GM21528 (cell line): ENCODE measurements at regions not wholly inside any gene's neighbourhood (a gene's known extent, or its start where the extent isn't known, plus 50 kb on each side); places are given as distances from the start of the nearest gene placed in this dataset.

Experiments
- ATAC-seq: cut with Tn5 transposase; IDR thresholded peaks from one replicate; pipeline ENCODE4 v1.9.1; 2021; ENCODE audit warnings: mild to moderate bottlenecking, moderate library complexity; ENCODE audit not compliant: unreplicated experiment, low FRiP score

DNA sequence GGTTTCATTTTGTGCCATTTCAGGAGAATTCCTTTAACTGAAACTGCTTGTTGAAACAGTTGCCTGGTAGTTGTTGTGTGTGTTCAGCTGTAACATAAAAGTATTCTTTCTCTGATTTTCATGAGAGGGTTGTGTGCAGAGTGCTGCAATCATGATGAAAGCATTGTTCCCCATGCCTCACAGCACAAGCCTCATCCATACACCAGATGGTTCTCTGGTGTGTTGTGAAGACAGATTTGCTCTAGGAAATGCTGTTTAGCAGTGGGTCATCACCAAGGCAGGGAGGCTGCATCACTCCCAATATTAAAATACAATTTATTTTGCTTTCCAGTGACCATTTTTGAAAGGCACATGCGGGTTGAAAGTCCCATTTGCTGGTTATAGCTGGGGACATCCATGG, 404.4 kb downstream of the AACS start:
- ATAC-seq, result no peak

DNA sequence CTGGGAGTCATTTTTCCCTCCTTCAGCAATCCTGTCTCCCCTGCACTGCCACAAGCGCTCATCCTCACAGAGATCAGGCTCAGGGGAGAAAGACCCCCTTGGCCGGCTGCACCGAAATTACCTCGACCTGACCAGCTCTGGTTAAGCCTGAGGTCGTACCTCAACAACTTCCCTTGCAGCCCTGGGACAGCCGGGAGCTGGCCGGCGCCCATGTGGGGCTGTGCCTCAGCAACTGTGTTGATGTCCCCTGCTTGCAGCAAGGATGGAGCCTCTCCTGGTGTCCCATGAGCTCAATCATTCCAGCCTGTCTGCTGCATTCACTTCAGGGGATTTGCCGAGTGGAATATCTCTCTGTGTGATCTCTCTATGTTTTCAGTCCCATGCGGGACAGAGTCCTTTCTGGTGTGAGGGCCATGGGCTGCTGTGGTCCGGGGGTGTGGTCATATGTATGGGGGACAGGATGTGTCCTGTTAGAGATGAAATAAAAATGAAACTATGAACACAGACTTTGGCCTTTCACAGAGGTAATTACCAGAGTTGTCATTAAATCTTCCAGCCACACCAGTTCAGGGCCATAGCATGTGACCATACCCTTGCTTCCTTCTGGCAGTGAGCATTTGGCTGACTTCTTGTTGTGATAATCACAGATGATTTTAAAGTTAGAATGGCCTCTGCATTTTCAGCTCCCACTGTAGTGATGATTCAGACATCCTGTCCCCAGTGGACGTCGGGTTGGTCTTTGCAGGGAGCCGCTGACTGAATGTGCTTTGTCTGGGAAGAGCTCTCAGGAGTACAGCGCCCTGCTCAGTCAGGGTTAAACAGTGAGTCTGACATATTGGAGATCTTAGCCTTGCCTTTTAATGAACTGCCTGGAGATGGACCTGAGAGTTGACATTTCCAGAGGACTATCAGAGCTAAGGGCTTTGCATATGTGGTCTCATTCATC, 405.9 kb downstream of the AACS start:
- ATAC-seq, result no peak

DNA sequence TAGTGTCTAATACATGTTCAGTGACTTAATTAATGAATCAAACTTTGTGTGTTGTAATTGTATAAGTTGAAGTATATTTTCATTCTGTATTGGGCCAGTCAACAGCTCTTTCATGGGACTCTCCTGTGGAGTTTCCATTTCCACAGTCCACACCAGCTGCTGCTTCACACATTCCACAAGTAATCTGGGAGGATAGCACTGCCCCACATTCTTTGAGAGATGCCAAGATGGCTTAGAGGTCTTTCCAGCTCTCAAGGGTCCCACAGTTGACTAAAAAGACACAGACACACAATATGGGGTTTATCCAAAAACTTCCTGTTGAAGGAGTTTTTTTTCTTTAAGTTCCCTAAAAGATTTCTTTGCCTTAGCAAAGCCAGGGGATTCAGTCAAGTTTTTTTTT, 408.3 kb downstream of the AACS start:
- no peak for ATAC-seq

DNA sequence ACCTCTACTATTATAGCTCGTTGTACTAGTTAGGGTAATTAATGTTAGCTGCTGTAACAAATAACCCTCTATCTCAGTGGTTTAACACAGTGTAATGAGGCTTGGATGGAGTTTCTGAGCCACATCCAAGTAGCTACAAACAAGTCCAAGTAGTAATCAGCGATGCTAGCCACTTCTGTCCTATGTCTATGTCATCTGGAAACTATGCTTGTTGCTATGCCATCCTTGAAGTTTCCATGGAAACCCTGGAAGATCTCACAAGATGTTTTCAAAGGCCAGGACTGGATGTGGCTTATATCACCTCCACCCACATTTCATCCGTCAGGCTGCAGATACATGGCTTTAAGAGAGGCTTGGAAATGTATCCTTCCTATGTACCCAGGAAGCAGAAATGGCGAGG, 422.1 kb downstream of the AACS start:
- no peak for ATAC-seq

DNA sequence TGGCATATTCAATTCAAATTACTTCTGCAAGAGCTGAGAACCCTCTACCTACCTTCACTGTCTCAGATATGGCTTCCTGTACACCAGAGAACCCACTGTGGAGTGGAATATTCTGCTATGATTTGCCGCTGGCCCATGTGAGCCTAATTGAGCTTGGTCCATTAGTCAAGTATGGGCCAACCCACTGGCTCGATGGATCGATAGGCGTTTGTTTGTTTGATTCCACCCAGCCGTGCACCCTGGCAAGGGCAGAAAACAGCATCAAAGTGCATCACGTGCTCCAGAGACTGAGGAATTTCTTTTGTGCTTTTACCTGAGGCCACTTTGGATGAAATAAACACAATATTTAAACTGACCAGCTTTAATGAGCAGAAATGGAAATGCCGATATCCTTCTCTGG, 426.3 kb downstream of the AACS start:
- no peak for ATAC-seq

DNA sequence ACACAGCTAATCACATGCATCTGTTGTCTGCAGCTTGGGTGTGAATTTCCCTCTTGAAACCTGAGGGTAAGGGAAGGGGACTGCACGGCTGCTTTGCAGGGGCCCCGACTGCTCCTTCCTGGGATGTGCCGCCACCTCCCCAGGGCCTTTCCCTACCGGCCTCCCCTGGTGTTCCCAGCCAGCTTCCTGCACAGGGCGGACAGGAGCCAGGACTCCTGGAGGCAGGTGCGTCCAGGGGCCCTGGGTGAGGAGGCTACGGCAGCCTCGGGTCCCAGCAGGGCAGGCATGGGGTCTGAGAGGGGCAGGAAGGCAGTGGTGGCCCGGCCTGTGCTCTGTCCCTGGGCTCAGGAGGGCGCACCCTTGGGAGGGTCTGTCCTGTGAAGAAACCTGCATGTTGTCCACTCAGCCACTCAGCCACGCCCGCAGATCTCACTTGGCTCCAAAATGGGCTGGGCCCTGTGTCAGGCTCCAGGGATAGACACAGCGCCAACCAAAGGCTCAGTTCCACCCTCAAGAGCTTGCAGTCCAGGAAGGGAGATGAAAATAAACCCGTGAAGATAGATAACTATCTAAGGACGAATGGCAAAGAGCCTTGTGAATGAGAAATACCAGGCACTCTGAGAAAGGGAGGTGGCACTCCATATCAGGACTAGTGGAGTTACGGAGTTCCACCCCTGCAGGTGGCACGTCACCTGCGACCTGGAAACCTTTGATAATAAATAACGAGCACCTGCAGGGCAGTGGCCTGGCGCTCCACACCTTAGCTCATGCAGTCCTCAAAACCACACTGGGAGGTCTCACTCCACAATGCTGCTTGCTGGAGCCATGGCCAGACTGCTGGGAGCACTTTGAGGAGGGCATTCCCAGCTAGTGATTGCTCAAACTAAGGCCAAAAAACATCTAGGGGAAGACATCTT, 427.4 kb downstream of the AACS start:
- no peak for ATAC-seq

DNA sequence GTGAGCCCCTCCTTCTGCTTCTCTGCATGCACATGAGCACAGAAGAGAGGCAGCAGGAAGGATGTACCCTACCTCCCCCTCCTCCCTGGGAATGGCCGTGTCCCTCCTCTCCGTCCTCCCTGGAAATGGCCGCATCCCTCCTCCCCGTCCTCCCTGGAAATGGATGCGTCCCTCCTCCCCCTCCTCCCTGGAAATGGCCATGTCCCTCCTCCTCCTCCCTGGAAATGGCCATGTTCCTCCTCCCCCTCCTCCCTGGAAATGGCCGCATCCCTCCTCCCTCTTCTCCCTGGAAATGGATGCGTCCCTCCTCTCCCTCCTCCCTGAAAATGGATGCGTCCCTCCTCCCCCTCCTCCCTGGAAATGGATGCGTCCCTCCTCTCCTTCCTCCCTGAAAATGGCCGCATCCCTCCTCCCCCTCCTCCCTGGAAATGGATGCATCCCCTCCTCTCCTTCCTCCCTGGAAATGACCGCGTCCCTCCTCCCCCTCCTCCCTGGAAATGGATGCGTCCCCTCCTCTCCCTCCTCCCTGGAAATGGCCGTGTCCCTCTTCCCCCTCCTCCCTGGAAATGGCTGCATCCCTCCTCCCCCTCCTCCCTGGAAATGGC, 428.6 kb downstream of the AACS start:
- ATAC-seq, result no peak

DNA sequence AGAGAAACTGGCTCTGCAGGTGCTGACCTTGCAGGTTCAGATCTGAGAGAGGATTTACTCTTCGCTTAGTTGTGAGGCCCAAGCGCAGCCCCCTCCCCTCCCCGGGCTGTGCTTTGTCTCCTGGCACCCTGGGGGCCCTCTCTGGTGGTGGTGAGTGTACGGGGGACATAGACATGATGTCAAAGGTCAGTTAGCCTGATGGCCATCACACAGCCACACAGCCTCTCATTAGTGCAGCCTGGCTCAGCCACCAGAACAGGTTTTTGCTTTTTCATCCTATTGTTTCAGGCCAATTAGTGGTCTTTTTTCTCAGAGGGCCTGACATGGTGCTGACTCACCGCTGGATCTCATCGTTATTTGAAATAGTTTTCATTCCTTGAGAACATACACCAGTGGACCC, 437.9 kb downstream of the AACS start:
- ATAC-seq, result no peak

DNA sequence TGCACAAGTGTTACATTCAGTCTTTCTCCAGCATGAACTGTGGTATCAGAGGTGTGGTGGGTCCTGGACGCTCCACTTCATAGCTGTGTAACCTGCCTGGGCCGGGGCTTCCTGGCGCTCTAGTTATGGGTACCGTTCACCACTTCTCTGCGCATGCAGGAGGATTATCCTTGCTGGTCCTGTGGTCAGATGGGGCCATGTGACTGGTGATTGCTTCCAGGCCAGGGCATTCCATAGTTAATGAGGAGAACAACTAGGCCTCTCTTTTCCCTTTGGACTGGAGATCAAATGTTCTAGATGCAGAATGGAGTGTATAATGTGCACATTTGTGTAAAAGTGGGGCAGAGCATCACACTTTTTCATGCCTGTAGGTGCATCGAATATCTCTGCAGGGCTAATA, 444.0 kb downstream of the AACS start:
- no peak for ATAC-seq

DNA sequence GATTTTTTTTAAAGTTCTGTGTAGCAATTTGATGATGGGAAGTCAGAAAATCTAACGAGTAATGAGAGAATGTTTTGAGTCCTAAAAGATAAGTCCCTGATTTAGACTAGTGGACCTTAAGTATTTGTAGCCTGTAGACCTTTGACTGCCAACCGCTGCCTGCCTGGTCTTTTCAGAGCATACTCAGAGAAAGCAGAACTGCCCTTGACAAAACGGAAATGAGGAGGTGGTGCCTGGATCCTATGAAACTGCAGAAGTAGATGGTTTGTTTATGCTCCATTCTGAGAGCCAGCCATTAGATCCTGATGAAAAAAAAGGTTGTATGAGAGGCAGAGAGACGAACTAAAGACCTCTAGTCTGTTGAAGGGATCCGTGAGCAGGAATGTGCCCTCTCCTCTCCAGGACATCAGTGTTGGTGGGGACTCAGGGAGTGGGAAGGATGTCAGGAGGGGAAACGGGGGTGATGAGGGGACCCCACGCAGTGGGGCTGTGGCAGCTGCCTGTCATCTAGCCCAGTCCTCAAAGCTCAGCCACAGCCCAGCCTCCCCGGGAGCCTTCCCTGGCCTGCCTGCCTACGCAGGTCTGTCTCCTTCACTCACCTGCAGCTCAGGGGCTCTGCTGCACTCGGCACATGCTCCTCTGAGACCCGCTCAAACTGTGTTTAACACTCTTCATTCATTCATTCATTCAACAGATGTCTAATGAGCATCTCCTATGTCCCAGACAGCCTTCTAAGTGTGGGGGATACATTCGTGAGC, 447.5 kb downstream of the AACS start:
- ATAC-seq, result no peak

DNA sequence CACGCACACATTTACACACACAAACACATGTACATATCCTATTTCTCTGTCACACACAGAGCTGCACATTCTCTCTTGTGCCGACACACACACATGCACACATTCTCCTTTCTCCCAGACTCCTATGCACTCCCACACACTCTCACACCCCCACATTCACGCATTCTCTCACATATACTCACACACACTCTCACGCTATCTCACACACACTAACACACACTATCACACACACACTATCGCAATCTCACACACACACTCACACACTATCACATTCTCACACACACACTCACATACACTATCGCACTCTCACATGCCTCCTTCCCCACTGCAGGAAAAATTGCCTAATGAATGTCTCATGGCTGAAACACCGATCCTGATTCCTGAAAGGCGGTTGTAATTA, 450.7 kb downstream of the AACS start:
- no peak for ATAC-seq

DNA sequence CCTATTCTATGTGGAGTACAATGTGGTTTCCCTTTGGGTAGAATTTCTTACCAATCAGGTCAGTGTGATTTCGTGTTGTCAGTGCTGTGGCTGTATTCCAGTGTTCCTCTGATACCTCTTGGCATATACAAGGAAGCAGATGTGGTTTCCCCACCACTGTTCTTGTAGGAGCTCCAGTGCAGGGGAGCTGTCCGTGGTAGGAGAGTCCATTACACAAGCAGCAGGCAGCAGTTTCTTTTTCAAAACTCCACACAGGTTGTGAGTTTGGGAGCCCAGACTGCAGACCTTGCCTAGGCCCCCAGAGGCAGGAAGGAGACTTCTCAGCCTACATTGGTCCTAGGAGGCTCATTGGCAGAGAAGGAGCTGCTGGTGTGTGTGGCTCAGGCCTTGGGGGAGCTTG, 452.8 kb downstream of the AACS start:
- ATAC-seq, result no peak

DNA sequence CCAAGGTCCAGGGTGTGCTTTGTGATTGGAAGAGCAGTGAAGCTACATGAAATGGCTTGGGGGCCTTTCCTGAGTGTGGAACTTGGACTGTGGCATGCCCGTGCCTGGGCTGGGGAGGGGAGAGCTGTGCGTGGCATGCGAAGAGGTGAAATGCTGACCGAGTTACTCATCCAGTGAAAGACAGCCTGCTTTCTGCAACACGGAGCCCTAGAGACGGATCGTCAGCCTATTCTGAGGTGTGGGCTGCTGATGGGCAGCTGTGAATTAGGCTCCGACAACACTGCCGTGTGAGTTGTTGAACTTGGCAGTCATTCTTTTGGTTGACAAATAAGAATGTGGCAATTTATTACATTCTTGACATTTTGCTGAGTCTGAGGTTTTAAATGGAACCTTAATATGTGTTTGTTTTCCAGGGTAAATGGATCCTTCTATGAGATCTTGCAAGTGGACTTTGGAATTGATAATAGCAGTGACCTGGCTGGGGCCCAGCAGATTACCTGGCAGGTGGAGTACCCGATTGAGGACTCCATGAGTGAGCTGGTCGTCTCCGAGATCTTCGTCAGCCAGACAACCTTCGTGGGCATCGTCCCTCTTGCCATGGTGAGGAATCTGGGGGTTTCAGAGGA, 453.9 kb downstream of the AACS start:
- no peak for ATAC-seq

DNA sequence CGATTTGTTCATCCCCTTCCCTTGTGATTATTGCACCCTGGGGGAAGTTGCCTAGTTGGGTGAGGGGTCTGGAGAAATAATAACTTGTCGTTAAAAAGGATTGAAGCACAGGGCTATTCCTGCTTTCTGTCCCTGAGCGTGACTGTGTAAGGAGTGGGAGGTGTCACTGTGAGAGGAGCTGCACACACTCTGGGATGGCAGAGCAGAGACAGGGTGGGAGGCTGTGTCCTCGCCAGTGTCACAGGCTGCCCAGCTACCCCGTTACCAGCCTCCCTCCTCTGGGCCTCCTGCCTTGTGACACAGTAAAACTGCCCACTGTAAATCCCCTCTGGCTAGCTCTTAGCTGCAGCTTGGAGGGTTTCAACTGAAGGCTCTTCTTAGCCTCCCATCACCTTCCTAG, 460.6 kb downstream of the AACS start:
- no peak for ATAC-seq

DNA sequence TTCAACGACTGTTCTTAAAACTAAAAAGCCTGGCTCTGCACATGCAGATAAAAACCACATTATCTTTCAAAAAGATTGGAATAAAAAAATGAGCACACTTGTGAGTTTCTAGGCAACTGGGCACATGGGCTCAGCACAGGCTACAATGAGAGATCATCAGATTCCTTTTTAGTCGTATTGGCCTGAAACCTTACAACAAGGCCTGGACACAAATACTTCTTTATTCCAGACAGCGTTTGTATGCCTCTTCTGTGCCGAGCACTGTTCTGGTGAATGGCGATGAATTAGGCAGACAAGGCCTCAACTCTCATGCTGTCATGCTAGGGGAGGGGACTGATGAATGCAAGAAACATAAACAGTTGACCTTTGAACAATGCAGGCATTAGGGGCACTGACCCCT, 463.0 kb downstream of the AACS start:
- no peak for ATAC-seq

DNA sequence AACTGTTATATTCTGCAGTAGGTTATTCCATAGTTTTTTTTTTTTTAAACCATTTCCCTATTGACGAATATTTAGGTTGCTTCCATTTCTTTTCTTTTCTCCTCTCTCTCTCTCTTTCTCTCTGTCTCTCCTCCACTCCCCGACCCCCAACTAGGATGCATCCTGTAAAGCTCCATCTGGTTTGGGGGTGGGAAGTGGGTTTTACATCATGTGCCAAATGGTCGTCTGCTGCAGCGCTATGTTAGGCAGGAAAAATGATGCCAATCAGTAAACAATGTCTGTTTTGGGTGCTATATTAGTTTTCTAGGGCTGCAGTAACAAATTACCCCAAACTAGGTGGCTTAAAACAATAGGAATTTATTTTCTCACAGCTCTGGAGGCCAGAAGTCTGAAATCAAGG, 465.0 kb downstream of the AACS start:
- ATAC-seq, result no peak

DNA sequence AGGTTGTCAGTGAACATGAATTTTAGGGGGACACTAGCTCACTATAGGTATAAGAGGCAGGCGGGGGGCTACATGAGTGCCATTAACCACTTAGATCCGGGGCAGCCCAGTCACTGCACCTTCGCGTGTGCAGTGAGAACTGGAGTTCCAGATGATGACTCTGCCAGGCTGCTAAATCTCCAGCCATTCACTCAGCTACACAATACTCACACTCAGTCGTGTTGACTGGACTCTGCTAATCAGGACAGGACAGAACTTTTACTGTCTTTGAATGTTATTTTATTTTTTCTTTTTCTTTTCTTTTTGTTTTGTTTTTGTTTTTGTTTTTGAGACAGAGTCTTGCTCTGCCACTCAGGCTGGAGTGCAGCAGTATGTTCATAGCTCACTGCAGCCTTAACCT, 465.6 kb downstream of the AACS start:
- no peak for ATAC-seq

DNA sequence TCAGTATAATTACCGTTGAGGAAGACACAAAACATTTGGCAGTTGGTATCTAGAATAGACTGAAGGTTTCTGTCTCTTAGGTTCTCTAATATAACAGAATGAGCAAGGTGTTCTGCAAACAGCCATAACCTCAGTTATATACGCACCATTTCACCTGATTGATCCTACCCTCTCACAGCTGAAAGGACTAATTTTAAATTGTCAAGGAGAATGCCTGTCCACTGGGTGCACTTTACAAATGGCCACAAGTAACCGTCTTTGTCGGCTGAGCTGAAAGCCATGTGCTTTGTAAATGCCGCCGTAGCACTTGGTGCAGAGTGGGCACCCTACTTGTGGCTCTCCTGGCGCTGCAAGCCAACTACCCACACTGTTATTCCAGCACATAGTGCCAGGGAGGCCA, 466.3 kb downstream of the AACS start:
- no peak for ATAC-seq

DNA sequence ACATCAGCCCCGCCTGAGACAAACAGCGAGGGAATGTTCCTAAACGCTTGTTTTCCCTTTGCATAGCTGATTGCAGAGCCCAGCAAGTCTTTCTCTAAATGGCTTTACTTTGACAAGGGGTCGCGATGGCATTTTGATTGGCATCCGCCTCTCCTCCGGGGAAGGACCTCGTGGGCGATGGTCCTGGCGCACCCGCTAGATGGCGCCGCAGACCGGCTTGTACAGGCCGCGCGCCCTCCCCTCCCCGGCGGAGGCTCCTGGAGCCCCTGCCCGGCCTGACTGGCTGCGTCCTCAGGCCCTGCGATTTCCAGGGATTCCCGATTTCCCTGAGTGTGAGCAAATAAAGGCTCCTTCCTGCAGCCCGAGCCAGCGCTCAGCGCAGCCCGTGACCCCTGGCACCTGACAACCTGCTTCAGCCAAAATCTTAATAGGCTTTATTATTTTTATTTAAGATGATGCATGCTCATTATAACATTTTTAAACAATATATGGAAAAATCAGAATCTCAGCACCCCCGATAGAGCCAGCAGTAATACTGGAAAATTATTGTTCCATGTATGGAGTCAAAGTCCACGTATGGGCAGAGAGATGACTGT, 468.3 kb downstream of the AACS start:
- ATAC-seq, result no peak
